Left kidney (tissue), 1 donor: ENCODE measurements at regions not wholly inside any gene's neighbourhood (a gene's known extent, or its start where the extent isn't known, plus 50 kb on each side); places are given as distances from the start of the nearest gene placed in this dataset.
A peak's percentile ranks its signal among the peaks of the same experiment; 100 is the strongest.
"Not testable (repeated sequence)": the region's sequence is repeated elsewhere in the genome, so short reads cannot be mapped to it uniquely, and the experiment has no call there.

Experiments
- DNase-seq: peaks from one replicate; pipeline ENCODE4 v3.0.0-alpha.2; 2013

GRCh38 chr3:23706111-23706510, 99.6 kb upstream of the UBE2E1 start:
- DNase-seq = no peak

GRCh38 chr3:23709987-23710386, 95.8 kb upstream of the UBE2E1 start:
- no peak for DNase-seq

- DNase-seq = peak; percentile 80
These were observed 95.2 kb upstream of the UBE2E1 start for GRCh38 chr3:23710555-23710954.

DNA sequence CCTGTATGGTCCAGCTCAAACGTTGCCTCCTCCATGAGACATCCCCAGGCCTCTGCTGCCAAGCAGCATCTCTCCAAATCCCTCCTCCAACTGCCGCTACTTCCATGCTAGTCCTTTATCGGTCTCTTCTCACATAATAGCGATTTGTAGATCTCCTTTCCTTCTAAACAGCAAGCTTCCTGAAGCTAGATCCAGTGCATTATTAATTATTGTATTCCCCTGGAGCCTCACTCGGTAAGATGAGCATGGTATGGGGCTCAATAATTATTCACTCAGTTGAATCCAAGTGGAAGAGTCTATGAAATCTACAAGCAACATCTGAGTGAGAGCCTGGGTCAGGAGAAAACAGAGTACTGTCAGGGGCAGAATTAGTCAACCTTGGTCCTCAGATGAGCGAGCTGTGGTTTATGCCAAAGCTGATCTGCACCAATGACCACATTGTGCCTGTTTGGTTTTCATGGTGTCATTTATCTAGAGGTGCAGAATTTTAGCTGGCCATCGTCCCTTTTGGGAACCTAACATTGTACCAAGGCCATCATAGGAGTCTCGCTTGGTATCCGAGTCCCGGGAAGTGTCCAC, 93.8 kb upstream of the UBE2E1 start:
- no peak for DNase-seq

GRCh38 chr3:23712656-23713559, 92.8 kb upstream of the UBE2E1 start:
- DNase-seq = no peak

GRCh38 chr3:23713641-23714040, 92.1 kb upstream of the UBE2E1 start:
- DNase-seq = no peak

DNA sequence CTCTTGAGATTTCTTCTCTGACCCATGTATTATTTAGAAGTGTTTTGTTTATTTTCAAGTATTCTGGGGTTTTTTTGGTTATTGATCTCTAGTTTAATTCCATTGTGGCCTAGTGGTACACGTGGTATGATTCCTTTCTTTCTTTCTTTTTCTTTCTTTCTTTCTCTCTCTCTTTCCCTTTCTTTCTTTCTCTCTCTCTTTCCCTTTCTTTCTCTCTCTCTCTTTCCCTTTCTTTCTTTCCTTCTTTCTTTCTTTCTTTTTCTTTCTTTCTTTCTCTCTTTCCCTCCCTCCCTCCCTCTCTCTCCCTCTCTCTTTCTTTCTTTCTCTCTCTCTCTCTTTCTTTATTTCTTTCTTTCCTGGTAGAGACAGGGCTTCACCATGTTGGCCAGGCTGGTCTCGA, 85.7 kb upstream of the UBE2E1 start:
- no peak for DNase-seq

GRCh38 chr3:23720885-23721284, 84.9 kb upstream of the UBE2E1 start:
- DNase-seq = no peak

DNA sequence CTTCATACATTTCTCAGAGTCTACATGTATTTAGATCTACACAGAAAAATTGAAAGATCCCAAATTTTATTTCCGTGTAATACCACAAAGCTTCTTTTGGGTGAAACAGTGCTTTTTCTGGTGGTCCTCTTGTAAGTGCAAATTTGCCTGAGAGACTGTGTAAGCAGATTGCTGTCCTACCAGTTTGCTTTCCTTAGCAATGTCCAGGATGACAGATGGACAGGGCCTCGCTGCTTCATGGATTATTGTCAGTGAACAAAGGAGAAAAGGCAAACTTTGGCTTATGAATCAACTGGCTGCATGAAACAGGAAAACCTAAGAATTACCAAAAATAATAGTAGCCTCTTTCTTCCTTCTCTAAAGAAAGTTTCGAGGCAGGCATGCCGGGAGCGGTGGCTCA, 82.6 kb upstream of the UBE2E1 start:
- DNase-seq = no peak

DNA sequence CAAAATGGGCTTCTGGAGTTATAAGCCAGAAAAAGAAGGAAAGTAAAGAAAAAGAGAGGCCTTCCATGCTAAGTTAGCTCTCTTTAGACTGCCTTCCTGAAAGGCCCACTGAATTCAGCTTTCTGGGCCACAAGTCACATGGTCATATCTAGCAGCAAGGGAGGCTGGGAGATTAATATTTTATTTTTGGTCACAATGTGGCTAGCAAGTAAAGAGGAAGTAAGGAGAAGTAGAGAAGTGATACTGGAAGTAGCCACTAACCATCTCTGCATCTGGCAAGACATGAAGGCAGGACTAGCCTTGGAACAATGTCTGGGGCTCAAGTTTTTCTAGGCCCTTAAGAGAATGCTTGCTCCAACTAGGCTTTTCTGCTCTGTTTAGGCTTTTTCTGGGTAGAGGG, 81.8 kb upstream of the UBE2E1 start:
- no peak for DNase-seq

DNA sequence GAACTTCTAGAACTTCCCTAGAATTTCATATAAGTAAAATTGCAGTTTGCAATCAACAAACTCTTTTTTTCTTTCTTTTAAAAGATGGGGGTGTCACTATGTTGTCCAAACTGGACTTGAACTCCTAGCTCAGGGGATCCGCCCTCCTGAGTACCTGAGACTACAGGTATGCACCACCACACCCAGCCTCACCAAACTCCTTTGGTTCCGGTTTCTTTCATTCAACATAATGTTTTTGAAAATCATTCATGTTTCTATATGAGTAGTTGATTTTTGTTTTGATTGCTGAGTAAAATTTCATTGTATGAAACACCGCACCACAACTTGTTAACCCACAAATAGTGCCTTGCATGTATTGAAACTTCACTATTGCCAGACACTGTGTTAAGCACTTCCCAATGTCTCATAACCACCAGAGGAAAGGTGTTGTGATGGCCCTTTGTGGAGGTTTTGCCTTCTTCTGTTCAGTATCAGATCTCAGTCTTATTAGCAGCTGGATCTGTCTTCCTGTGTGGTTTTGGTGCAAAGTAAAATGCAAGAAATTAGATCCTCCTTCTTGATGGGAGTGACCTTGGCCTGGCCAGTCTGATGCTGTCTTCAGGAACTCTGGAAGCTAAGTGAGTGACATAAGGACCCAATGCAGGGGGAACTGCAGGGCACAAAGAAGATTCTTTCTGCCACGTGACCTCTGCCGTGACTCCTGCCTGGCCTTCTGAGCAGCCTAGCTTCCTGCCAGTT, 78.8 kb upstream of the UBE2E1 start:
- no peak for DNase-seq

DNA sequence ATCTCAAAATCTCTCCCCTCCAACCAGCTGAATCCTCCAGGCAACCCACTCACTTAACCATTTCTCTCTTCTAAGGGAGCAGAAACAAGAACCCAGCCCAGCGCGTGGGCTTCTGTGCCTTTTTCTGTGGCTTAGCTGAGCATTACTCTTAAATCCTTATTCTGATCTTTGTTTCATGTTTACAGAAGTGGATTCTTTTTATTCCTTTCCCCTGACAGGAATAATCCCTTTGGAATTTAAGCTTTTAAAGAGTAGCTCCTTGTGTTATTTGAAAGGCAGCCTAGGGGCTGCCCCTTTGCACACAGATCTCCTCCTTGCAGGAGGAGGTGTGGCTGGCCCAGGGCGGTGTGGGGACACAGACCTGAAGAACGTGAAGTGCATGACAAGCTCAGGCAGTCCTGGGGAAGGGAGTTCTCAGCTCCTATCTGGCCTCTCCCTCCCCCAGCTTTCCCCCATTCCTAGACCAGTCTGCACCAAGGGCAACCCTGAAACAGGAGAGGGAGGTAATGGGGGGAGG, 77.1 kb upstream of the UBE2E1 start:
- no peak for DNase-seq

- not testable (repeated sequence) for DNase-seq
These were observed 76.4 kb upstream of the UBE2E1 start for GRCh38 chr3:23729362-23729761.

DNA sequence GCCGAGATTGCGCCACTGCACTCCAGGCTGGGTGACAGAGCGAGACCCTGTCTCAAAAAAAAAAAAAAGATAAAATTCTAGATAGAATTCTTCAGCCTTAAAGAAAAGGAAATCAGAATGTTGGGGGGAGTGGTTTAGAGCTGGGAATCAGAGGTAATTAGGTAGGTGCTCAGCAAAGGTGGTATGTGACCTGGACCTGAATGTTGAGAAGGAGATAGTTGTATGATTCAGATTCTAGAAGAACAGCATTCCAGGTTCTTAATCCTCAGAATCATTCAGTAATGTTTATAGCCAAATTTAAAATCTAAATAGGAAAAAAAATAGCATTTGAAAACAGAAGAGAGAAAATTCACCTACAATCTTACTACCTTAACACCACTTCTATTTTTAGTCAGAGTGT, 71.3 kb upstream of the UBE2E1 start:
- DNase-seq = no peak

GRCh38 chr3:23735062-23735461, 70.7 kb upstream of the UBE2E1 start:
- DNase-seq = no peak

GRCh38 chr3:23735535-23736326, 70.0 kb upstream of the UBE2E1 start:
- DNase-seq = no peak

GRCh38 chr3:23738944-23739343, 66.8 kb upstream of the UBE2E1 start:
- DNase-seq = no peak

DNA sequence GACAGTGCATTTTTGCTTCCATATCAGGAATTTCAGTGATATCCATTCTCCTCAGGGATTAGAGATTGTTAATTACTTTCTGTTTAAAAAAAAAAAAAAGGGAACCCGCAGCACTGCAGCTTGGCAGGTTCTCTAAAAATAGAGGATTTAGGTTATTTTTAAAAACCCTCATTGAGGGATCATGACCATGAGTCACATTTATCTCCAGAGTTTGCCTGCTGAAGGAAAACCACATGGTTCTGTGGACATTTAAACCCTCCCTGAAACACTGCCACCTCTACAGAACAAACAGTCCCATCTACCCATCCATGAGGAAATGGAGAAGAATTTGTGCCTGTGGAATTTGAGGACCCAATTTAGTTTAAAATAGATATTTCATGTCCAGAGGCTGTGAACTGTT, 66.2 kb upstream of the UBE2E1 start:
- no peak for DNase-seq

DNA sequence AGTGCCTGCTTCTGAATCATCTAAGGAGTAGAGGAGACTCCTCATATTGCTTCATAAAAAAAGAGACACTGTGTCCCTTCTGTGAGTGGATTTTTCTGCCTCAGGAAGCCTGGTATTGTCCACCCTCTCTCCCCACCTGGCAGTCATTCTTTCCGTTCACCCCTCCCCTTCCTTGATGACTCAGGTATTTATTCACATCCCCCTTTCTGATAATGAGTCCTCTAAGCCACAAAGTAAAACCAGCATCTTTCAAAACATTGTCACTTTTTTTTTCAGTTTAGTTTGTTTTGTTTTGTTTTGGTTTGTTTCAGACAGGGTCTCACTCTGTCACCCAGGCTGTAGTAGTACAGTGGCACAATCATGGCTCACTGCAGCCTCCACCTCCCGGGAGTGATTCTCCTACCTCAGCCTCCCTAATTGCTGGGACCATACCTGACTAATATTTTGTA, 65.2 kb upstream of the UBE2E1 start:
- no peak for DNase-seq

DNA sequence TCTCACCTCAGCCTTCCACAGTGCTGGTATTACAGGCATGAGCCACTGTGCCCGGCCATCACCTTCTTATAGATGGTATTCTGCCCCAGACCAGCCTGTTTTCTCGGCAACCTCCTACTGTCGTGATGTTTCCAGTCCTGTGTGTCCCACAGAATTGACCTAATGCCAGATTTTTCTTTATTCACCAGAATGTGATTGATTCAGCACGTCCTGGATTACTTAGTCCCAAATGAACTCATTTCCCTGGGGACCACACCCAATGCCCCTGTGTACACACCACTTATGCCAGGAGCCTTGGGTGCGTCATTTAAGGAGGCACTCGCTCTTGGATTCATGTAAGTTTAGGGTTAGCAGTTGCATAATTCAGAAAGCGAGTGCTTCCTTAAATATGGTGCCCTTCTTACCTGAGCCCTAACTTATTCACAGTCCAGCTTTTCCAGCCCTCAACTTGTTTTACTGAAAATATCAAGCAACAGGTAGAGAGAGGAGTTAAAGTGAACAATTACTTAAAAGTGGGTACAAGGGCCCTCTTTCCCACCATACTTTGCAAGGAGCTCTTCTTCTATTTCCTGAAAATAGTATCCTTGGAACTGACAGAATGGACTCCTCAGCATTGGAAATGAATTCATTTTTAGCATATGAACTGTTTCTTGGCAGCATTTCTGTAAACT, 64.6 kb upstream of the UBE2E1 start:
- no peak for DNase-seq

DNA sequence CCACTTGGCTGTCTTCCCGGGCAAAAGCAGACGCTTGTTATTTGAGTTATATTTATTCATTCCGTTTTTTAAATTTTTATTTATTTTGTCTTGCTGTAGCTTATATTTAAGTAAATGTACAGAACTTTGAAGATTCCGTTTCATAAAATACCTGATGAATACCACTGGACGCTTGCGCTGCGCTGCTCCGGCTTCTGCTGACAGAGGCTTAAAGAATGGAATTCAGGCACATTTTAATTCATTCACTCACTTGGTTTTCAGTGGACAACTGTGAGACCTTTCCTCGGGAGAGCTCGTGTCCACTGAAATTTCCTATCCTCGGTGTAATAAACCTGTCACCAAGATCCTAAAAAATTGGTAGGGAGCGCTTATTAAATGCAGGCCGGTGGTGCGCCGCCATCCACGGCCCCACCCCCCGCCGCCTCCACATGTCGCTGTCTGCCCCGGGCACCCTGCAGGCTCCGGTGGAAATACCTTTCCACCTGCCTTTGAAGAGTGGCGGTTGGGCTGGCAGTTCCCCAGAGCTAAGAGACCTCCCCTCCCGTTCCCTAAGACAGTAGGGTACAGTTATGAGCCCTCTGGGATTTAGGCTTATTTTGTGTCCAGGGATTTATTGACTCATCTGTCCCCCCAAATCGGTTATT, 62.5 kb upstream of the UBE2E1 start:
- no peak for DNase-seq
